Activated CD4-positive, alpha-beta T cell treated with anti-CD3 and anti-CD28 coated beads, Interleukin-2, amount 50 U/mL, for 24 hours (primary cell): ENCODE measurements at regions not wholly inside any gene's neighbourhood (a gene's known extent, or its start where the extent isn't known, plus 50 kb on each side); places are given as distances from the start of the nearest gene placed in this dataset.
"Not testable (repeated sequence)": the region's sequence is repeated elsewhere in the genome, so short reads cannot be mapped to it uniquely, and the experiment has no call there.

Experiments used
- DNase-seq, 2 donors: peaks; one replicate each; pipeline ENCODE4 v3.0.0-alpha.2; 2020; ENCODE audit warnings: low read depth in 1 of 2, low spot score in 1 of 2

DNA sequence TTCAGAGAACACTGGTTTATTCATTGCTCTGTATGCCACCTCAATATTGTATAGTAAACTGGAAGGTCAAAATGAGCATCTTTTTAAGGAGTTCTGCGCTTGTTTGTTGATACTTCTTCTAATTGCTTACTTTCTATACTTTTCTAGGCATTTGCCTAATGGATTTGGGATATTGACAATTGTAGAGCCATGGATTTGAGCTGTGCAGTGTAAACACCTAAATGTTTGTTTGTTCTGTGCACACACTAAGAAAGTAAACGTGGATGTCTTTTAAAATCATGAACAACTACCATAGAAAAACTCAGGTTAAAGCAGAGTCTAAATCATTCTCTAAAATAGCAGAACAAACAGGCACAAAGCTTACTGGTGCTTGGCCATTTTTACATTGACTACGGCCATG lies 436.6 kb upstream of the GBE1 start:
- DNase-seq = no peak

DNA sequence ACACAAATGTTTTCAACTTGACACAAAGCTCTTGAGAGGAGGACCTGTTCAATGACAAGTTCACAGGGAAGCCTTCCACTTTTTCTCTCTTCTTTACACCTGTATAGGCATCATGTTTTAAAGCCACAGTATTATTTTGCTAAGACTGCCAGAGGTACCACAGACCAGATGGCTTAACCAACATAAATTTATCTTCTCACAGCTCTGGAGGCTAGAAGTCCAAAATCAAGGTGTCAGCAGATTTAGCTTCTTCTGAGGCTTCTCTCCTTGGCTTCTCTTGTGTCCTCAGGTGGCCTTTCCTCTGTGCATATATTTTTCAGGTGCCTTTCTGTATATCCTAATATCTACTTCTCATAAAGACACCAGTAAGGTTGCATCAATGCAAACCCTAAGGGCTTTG lies 435.2 kb upstream of the GBE1 start:
- DNase-seq = no peak

DNA sequence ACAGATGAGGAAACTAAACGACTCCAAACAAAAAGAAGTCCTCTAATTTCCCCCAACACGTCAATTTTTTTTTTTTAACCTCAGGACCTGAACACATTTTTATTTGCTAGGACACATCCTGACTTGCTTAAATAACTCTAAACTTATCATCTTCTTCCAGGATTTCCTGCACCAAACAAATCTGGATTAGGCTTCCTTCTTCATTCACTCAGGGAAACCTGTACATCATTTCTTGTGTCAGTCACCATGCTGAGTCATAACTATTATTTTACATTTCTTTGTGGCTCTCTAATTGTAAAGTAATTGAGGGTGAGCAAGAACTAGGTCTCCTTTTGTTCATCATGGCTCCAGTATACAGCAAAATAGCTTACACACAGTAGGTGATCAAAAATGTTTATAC lies 433.4 kb upstream of the GBE1 start:
- no peak for DNase-seq

DNA sequence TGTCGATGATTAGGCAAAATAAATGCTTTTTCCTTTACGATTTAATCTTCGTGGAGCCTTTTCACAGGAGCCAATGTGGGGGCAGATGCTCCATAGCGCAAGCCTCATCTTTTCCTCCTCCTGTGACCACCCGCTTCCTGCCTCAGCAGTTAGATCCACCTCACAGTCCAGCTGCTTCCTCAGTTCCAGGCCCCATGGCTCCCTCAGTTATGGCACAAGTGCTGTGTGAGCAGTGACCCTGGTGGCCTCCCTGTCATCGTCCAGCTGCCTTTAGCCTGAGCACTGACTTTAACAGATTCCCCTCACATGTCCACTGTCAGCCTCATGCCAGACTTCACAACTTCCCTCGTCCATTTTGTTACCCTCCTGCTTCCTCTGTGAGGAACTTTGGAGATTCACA lies 424.6 kb upstream of the GBE1 start:
- DNase-seq = no peak

GRCh38 chr3:82179291-82179690 lies 417.8 kb upstream of the GBE1 start:
- DNase-seq = no peak

- no peak for DNase-seq
Observed at GRCh38 chr3:82178291-82178690, 416.8 kb upstream of the GBE1 start.

DNA sequence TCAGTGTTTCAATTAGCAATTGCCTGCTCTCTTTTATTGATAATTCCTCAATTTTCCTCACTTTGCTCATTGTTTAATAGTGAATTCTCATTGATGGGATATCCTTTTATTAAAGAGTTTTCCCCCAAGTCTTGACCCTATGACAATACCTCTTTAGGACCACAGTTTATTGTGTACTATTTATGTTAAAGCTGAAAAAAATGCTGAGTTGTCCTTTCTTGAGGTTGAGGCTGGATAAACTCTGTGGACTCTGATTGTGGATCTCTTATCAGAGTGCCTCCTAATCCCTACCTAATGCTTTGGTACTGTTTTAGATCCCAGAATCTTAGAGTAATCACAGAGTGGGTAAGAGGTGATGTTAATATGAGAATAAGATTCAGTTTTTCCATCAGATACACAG lies 416.3 kb upstream of the GBE1 start:
- no peak for DNase-seq

DNA sequence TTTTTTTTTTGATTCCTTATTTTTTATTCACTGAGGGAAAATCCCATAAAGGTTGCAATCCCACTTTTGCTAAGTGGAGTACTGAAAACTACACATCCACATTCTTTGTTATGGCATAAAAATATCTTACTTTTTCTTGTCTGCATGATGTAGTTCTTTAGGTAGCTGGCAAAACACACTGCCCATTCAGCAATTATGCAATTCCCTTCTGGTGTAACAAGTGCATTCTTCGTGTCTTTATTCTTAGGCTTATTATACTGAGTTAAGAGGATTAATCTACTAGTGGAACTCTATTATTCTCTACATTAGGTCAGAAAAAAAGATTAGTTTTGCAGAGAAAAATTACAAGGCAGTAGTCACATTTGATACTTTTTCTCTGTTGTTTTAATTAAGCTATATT lies 403.8 kb upstream of the GBE1 start:
- DNase-seq = no peak

GRCh38 chr3:82163907-82164520 lies 402.6 kb upstream of the GBE1 start:
- DNase-seq = no peak

DNA sequence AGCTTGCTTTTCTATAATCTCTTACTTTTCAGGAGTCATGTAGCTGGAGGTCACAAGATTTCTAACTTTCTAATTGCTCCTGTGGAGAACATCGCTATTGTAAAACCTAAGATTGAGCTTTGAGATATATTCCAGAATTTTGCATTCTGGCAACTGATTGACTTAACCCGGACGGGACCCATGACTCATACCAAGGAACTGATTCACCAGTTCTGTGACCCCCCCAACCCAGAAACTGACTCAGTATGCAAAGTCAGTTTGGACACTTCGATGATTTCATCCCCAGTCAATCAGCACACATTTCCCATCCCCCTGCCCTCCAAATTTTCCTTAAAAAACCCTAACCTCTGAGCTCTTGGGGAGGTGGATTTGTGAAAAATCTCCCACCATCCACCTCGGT lies 396.5 kb upstream of the GBE1 start:
- no peak for DNase-seq

DNA sequence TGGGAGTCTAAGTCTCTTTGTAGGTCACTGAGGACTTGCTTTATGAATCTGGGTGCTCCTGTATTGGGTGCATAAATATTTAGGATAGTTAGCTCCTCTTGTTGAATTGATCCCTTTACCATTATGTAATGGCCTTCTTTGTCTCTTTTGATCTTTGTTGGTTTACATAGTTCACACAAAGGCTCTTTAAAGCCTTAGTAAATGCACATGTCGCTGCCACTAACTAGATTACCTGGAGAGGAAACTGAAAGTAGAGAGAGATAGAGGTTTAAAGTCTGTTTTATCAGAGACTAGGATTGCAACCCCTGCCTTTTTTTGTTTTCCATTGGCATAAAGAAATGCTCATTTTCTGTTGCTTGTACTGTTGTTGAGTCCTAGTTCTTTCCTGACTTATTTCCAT lies 392.4 kb upstream of the GBE1 start:
- not testable (repeated sequence) for DNase-seq

DNA sequence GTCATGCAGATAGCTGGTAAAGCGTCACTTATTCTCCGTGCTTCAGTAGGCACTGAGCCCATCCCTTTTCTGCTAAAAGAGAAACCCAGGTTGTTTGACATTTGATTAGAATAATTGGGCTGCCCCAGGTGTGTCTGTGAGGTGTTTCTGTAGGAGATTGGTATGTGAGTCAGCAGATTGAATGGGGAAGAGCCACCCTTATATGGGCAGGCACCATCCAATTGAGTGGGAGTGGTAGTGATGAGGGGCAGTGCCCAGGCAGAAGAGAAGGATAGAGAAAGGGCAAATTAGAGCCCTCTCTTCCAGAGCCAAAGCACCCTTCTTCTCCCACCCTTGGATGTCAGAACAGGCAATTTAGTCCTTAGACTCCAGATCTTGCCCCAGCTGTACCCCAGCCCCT lies 384.3 kb upstream of the GBE1 start:
- no peak for DNase-seq

DNA sequence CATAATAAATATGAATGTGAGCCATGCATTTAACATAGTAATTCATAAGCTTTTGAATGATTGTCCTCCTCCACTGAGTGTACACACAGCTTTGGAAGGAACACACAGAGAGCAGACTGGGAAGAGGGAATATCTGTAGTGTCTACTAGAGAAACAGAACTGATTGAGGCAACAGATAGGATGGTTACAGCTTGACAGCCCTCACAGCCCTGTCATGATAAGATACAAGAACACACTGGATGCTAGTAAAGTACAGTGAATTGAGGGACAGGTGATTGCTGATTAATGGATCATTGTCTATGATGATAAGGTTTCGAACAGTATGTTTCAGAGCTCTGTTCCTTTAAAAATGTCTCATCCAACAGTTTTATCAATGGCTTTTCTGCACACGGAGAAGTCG lies 383.4 kb upstream of the GBE1 start:
- DNase-seq = no peak

GRCh38 chr3:82143661-82144412 lies 382.4 kb upstream of the GBE1 start:
- DNase-seq = no peak

GRCh38 chr3:82141592-82141991 lies 380.1 kb upstream of the GBE1 start:
- no peak for DNase-seq

GRCh38 chr3:82137861-82138260 lies 376.4 kb upstream of the GBE1 start:
- no peak for DNase-seq

DNA sequence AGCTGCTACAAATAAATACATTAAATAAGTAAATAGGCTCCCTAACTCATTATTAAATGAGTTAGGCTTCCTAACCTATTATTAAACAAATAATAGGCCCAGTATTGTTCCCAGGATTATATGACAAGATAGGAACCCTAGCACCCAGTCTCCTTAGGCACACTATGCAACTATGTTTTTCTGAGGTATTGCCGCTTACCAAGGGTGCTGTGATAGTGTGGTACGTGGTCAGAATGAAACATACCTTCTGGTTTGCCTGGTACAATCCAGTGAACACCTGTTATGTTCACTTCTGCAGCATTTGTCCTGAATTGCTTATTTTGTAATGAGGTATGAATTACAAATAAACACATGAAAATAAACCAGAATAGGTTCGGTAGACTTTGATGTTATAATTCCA lies 375.6 kb upstream of the GBE1 start:
- DNase-seq = no peak

DNA sequence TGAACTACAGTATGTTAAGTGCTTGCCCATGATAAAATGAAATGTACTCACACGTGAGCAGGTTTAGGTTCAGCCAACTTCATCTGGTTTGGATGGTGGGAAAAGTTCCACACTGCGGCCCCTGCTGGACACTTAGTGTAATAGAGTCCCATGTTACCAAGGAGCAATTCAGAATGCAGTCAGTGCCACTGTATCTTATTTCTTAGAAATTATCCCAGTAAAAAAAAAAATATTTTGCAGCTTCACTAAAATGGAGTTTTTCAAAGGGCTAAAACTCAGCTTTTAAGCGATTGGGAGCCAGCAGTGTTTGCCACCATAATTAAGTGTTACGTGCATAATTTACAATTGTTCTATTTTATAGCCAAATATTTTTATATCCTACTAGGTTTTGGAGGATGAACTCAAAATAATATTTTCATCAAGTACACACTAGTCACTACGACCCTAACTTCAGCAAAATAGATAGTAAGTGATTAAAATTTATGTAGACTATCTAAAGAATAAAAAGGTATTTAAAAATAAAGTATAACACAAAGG lies 371.7 kb upstream of the GBE1 start:
- peak; percentile 4 to 24 for DNase-seq

DNA sequence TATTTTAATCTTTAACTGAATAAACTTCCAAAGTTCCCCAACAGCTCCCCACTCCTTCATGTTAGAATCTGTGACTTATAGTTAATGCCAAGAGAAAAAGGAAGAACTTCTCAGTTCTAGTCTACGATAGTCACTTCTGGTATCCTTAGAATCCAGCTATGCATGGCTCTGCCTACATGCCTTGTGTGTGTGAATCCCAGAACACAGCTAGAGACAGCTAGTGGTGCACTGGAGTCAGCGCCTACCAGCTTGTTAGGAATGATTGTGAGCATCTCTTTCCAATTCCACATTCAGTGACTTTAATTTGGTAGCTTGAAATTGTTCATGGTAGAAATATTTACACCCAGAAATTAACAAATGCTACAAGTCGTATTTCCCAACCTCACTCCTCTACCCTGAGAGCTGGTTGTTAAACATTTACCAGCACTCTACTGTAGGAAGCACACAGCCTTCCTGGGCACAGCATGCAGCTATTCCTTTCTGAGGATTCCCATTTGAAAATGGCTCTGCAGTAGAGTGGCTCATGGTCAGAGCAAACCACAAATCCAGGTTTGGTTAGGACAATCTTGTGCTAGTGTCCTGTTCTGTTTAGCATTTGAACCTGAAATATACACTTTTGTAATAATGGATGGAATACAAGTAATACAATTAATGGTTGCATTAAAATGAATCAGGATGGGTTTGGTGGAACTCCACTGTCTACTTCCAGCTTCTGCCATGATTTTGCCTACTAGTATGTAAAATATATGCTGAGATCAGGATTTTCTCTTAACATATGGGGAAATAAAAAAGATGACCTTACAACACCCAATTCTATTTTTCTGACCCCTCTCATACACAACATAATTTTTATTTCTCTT lies 371.0 kb upstream of the GBE1 start:
- DNase-seq = no peak

DNA sequence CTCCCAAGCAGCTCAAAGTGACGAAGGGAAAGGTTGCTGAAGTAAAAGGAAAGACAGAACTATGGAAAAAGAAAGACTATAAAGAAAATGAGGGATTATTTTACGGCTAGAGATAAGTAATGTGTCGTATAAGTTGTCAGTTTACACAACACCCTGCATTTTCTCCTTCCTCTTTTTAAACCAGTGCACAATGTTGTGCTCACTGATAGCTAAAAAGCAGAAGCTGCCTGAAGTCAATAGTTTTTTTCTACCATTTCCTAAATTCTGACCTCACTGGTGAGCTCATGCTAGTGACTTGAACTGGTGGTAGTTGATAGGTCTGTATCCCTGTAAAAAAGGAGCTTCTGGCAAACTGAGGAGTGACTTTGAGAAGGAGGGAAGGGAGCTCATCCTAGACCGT lies 368.6 kb upstream of the GBE1 start:
- no peak for DNase-seq

GRCh38 chr3:82129221-82129801 lies 367.9 kb upstream of the GBE1 start:
- DNase-seq = no peak

DNA sequence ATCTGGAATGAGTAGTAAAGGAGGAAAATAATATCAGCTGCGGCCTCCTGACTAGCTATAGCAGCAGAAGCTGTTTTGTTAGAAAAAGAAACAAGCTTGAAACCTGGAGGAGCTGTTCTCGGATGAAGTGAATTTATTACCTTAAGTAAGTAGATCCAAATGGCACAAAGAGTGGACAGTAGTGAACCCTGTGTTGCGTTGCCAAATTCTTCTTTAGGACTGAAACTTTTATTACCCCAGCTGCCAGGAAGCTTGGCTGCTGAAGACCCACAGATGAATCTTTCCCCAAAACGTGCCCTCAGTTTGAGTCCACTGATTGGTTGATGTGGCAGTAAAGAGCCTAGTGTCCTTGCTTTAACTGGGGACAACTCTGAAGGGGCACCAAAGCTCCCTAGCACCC lies 366.8 kb upstream of the GBE1 start:
- no peak for DNase-seq
